Trophoblast cell (in vitro differentiated cells and primary cell): ENCODE measurements at regions not wholly inside any gene's neighbourhood (a gene's known extent, or its start where the extent isn't known, plus 50 kb on each side); places are given as distances from the start of the nearest gene placed in this dataset.

ENCODE experiments used
- DNase-seq, 2 donors: peaks; one replicate each; pipeline ENCODE4 v3.0.0-alpha.2; 2016
- H2AFZ ChIP-seq: 2 replicates; pipeline ENCODE4 v1.6.1; 2013; ENCODE audit warnings: low read length, moderate library complexity, mild to moderate bottlenecking; ENCODE audit not compliant: insufficient read depth, poor library complexity
- H2AK5ac ChIP-seq: 2 replicates; pipeline ENCODE4 v1.6.1; 2013; ENCODE audit warnings: mild to moderate bottlenecking, low read length
- H2BK120ac ChIP-seq: 2 replicates; pipeline ENCODE4 v1.6.1; 2013; ENCODE audit warnings: low read length, mild to moderate bottlenecking, moderate library complexity; ENCODE audit not compliant: insufficient read depth, poor library complexity
- H2BK12ac ChIP-seq: 2 replicates; pipeline ENCODE4 v1.6.1; 2013; ENCODE audit warnings: mild to moderate bottlenecking, low read length, moderate library complexity
- H2BK5ac ChIP-seq: 2 replicates; pipeline ENCODE4 v1.6.1; 2013; ENCODE audit warnings: low read length, low read depth, moderate library complexity, mild to moderate bottlenecking; ENCODE audit not compliant: poor library complexity
- H3K14ac ChIP-seq: 2 replicates; pipeline ENCODE4 v1.6.1; 2013; ENCODE audit warnings: mild to moderate bottlenecking, low read length
- H3K18ac ChIP-seq: 2 replicates; pipeline ENCODE4 v1.6.1; 2013; ENCODE audit warnings: mild to moderate bottlenecking, low read length
- H3K23ac ChIP-seq: 2 replicates; pipeline ENCODE4 v1.6.1; 2013; ENCODE audit warnings: low read length
- H3K27ac ChIP-seq: 2 replicates; pipeline ENCODE4 v1.5.1; 2013; ENCODE audit warnings: low read depth, mild to moderate bottlenecking, inconsistent platforms, low read length, moderate library complexity
- H3K27me3 ChIP-seq: 2 replicates; pipeline ENCODE4 v1.6.1; 2013; ENCODE audit warnings: inconsistent platforms, mild to moderate bottlenecking, low read length, moderate library complexity; ENCODE audit not compliant: insufficient read depth
- H3K36me3 ChIP-seq, 2 experiments: 1 replicate in 1 of 2; 2 replicates in 1 of 2; pipeline ENCODE4 v1.6.1; 2013; ENCODE audit warnings: low read length in 2 of 2, mild to moderate bottlenecking in 2 of 2, moderate library complexity in 1 of 2; ENCODE audit not compliant: insufficient read depth in 2 of 2, control insufficient read depth in 1 of 2
- H3K4ac ChIP-seq: 2 replicates; pipeline ENCODE4 v1.6.1; 2013; ENCODE audit warnings: low read depth, mild to moderate bottlenecking, low read length, moderate library complexity
- H3K4me1 ChIP-seq, 2 experiments: 1 replicate in 1 of 2; 2 replicates in 1 of 2; pipeline ENCODE4 v1.6.1; 2013; ENCODE audit warnings: low read length in 2 of 2, mild to moderate bottlenecking in 2 of 2, moderate library complexity in 1 of 2; ENCODE audit not compliant: insufficient read depth in 2 of 2, control insufficient read depth in 1 of 2
- H3K4me2 ChIP-seq: 2 replicates; pipeline ENCODE4 v1.6.1; 2013; ENCODE audit warnings: inconsistent platforms, mild to moderate bottlenecking, low read length, moderate library complexity
- H3K4me3 ChIP-seq: 2 replicates; pipeline ENCODE4 v1.5.1; 2013; ENCODE audit warnings: mild to moderate bottlenecking, low read depth, low read length, inconsistent platforms
- H3K79me1 ChIP-seq: one replicate; pipeline ENCODE4 v1.6.1; 2013; ENCODE audit warnings: low read length
- H3K79me2 ChIP-seq: 2 replicates; pipeline ENCODE4 v1.6.1; 2013; ENCODE audit warnings: low read length, mild to moderate bottlenecking; ENCODE audit not compliant: control insufficient read depth, insufficient read depth, poor library complexity
- H3K9ac ChIP-seq: 2 replicates; pipeline ENCODE4 v1.6.1; 2013; ENCODE audit warnings: mild to moderate bottlenecking, low read length
- H3K9me3 ChIP-seq: 2 replicates; pipeline ENCODE4 v1.6.1; 2013; ENCODE audit warnings: low read depth, mild to moderate bottlenecking, control low read depth, inconsistent platforms, low read length; ENCODE audit not compliant: insufficient read depth
- H4K12ac ChIP-seq: 2 replicates; pipeline ENCODE4 v1.6.1; 2013; ENCODE audit warnings: low read depth, mild to moderate bottlenecking, low read length, moderate library complexity
- H4K8ac ChIP-seq: 2 replicates; pipeline ENCODE4 v1.6.1; 2013; ENCODE audit warnings: low read depth, mild to moderate bottlenecking, low read length, moderate library complexity
- H4K91ac ChIP-seq: one replicate; pipeline ENCODE4 v1.6.1; 2013; ENCODE audit warnings: low read depth, mild to moderate bottlenecking, low read length, moderate library complexity
- WGBS: extraction: QIAGEN DNeasy Blood & Tissue Kit; methylation state at CpG from one replicate; pipeline ENCODE4 v1.1.7; 2013; ENCODE audit warnings: missing lambda C conversion rate; ENCODE audit not compliant: insufficient read length, insufficient coverage; ENCODE audit errors: extremely low coverage; 5-methylcytosine and 5-hydroxymethylcytosine counted together

GRCh38 chr12:70045036-70045435, 198.2 kb upstream of the CNOT2 start:
- no peak for DNase-seq
- no peaks in the 10 kb centered on the region for H3K79me1 ChIP-seq
- no peak overlapping the region for H4K91ac ChIP-seq
- no peak overlapping the region for H3K14ac ChIP-seq
- H3K79me2 ChIP-seq, result no peaks in the 10 kb centered on the region
- H2AFZ ChIP-seq, result no peak overlapping the region
- no peaks in the 10 kb centered on the region for H3K36me3 ChIP-seq
- no peak overlapping the region for H2AK5ac ChIP-seq
- no peaks in the 10 kb centered on the region for H3K9me3 ChIP-seq
- no peak overlapping the region for H4K8ac ChIP-seq
- H3K4ac ChIP-seq, result no peak overlapping the region
- H3K27ac ChIP-seq, result no peak overlapping the region
- H3K27me3 ChIP-seq, result no peaks in the 10 kb centered on the region
- no peak overlapping the region for H2BK120ac ChIP-seq
- H3K9ac ChIP-seq, result no peak overlapping the region
- H3K4me3 ChIP-seq, result no peak overlapping the region
- H3K23ac ChIP-seq, result no peak overlapping the region
- H2BK5ac ChIP-seq, result no peak overlapping the region
- H3K4me1 ChIP-seq, result peaks cover 3 to 5% of the 10 kb centered on the region in 2 experiments
- H3K4me2 ChIP-seq, result no peak overlapping the region
- no CpG with 5 or more reads among the region's 3 CpGs for whole genome bisulfite sequencing
- H2BK12ac ChIP-seq, result no peak overlapping the region
- H3K18ac ChIP-seq, result no peak overlapping the region
- no peak overlapping the region for H4K12ac ChIP-seq

DNA sequence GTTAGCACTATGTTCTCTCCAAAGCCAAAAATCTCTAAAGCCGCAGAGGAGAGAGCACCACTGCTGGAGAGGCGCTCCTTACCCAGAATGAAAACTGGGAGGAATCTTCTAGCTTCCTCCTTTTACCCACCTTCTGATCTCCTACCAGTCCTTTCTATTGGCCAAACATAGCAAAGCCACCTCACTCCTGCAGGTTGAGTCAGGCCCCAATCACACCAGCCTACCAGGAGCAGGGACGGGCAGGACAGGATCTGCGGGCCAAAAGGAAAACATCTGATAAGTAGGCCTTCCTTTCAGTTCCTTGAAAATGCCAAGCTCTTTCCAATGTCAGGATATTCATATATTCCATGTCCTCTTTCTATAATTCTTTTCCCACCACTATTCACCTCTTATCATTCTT, 197.7 kb upstream of the CNOT2 start:
- H3K18ac ChIP-seq, result no peak overlapping the region
- no peak overlapping the region for H2BK12ac ChIP-seq
- WGBS, result no CpG with 5 or more reads among the region's 4 CpGs
- DNase-seq, result peak in 1 of 2 donors; percentile 66
- H3K79me2 ChIP-seq, result no peaks in the 10 kb centered on the region
- no peak overlapping the region for H2AFZ ChIP-seq
- H3K79me1 ChIP-seq, result no peaks in the 10 kb centered on the region
- no peak overlapping the region for H3K9ac ChIP-seq
- no peak overlapping the region for H3K4ac ChIP-seq
- H4K12ac ChIP-seq, result no peak overlapping the region
- H3K23ac ChIP-seq, result no peak overlapping the region
- no peaks in the 10 kb centered on the region for H3K9me3 ChIP-seq
- no peaks in the 10 kb centered on the region for H3K36me3 ChIP-seq
- H4K8ac ChIP-seq, result no peak overlapping the region
- no peak overlapping the region for H3K4me3 ChIP-seq
- no peak overlapping the region for H4K91ac ChIP-seq
- no peak overlapping the region for H2BK120ac ChIP-seq
- H3K4me1 ChIP-seq, result peaks cover 4 to 6% of the 10 kb centered on the region in 2 experiments
- H3K27ac ChIP-seq, result no peak overlapping the region
- no peak overlapping the region for H3K4me2 ChIP-seq
- no peaks in the 10 kb centered on the region for H3K27me3 ChIP-seq
- no peak overlapping the region for H2AK5ac ChIP-seq
- H2BK5ac ChIP-seq, result no peak overlapping the region
- H3K14ac ChIP-seq, result no peak overlapping the region

- Histone ChIP-seq H3K4me2 (no peak overlapping the region), H3K4me1 (peaks cover 7 to 12% of the 10 kb centered on the region in 2 experiments), H4K91ac (no peak overlapping the region), H2AK5ac (no peak overlapping the region), H4K12ac (no peak overlapping the region), H3K79me2 (no peaks in the 10 kb centered on the region), H3K79me1 (peaks cover 2% of the 10 kb centered on the region), H3K4ac (no peak overlapping the region), H2BK5ac (no peak overlapping the region), H3K36me3 (no peaks in the 10 kb centered on the region), H3K4me3 (no peak overlapping the region), H3K27me3 (no peaks in the 10 kb centered on the region), H3K27ac (no peak overlapping the region), H3K14ac (no peak overlapping the region), H3K18ac (no peak overlapping the region), H3K23ac (no peak overlapping the region), H4K8ac (no peak overlapping the region), H2BK12ac (no peak overlapping the region), H2AFZ (no peak overlapping the region), H3K9me3 (no peaks in the 10 kb centered on the region), H3K9ac (no peak overlapping the region), H2BK120ac (no peak overlapping the region)
- WGBS, result no CpG with 5 or more reads among the region's 1 CpG
- no peak for DNase-seq
Measured at GRCh38 chr12:70048521-70049250, 194.5 kb upstream of the CNOT2 start.

GRCh38 chr12:70049596-70050360, 193.5 kb upstream of the CNOT2 start:
- Histone ChIP-seq H3K4ac (no peak overlapping the region), H4K91ac (no peak overlapping the region), H3K79me2 (no peaks in the 10 kb centered on the region), H3K4me2 (peak overlapping the region; percentile 18), H3K14ac (no peak overlapping the region), H4K8ac (no peak overlapping the region), H2BK120ac (no peak overlapping the region), H3K18ac (no peak overlapping the region), H3K9me3 (no peaks in the 10 kb centered on the region), H3K27me3 (no peaks in the 10 kb centered on the region), H2BK5ac (no peak overlapping the region), H2BK12ac (no peak overlapping the region), H3K4me1 (peaks cover 7 to 12% of the 10 kb centered on the region in 2 experiments), H3K23ac (no peak overlapping the region), H4K12ac (no peak overlapping the region), H3K27ac (peak overlapping the region; percentile 33), H2AFZ (no peak overlapping the region), H3K9ac (no peak overlapping the region), H3K79me1 (peaks cover 2% of the 10 kb centered on the region), H2AK5ac (no peak overlapping the region), H3K4me3 (no peak overlapping the region), H3K36me3 (no peaks in the 10 kb centered on the region)
- WGBS, result no CpG with 5 or more reads among the region's 5 CpGs
- DNase-seq, result peak; percentile 66 to 96
